H1 (cell line): ENCODE measurements at regions not wholly inside any gene's neighbourhood (a gene's known extent, or its start where the extent isn't known, plus 50 kb on each side); places are given as distances from the start of the nearest gene placed in this dataset.

ENCODE experiments used
- CTCF ChIA-PET: fragments of 300-600 bp; sonication (Branson Sonifier 250); formaldehyde crosslinking; loops from one replicate; lab custom pipeline; 2021; ENCODE audit not compliant: partially characterized antibody; lab: Charles Lee
- POLR2A ChIA-PET: fragments of 300-600 bp; sonication (Branson Sonifier 250); formaldehyde crosslinking; loops from one replicate; lab custom pipeline; 2021; ENCODE audit warnings: inconsistent platforms; ENCODE audit not compliant: partially characterized antibody; lab: Charles Lee
- DNase-seq, 2 experiments: peaks; one replicate each; pipeline versions ENCODE4 v3.0.0 to v3.0.0-alpha.2; 2010 to 2022; ENCODE audit warnings: low spot score in 2 of 2, low read depth in 1 of 2, mixed read lengths in 1 of 2
- FAIRE-seq: peaks from 2 replicates; lab custom pipeline; 2011; peaks lifted over from hg19 to GRCh38; lab: Jason Lieb, UNC
- H2AFZ ChIP-seq: 2 replicates; pipeline ENCODE4 v1.8.1; 2012; ENCODE audit warnings: low read length, inconsistent platforms
- H2AK5ac ChIP-seq: 2 replicates; pipeline ENCODE4 v1.6.1; 2013; ENCODE audit warnings: low read depth, low read length
- H2BK120ac ChIP-seq: replicated peaks from 2 replicates; pipeline ENCODE3; 2013; ENCODE audit warnings: low read depth, low read length, inconsistent platforms
- H2BK12ac ChIP-seq: 2 replicates; pipeline ENCODE4 v1.6.1; 2013; ENCODE audit warnings: low read depth, low read length
- H2BK15ac ChIP-seq: 2 replicates; pipeline ENCODE4 v1.6.1; 2013; ENCODE audit warnings: low read length
- H2BK20ac ChIP-seq: 2 replicates; pipeline ENCODE4 v1.6.1; 2013; ENCODE audit warnings: low read length
- H2BK5ac ChIP-seq: 2 replicates; pipeline ENCODE4 v1.6.1; 2013; ENCODE audit warnings: low read depth, low read length
- H3K14ac ChIP-seq: 2 replicates; pipeline ENCODE4 v1.6.1; 2013; ENCODE audit warnings: inconsistent platforms; ENCODE audit not compliant: insufficient read length
- H3K18ac ChIP-seq: 2 replicates; pipeline ENCODE4 v1.6.1; 2013; ENCODE audit warnings: low read length; ENCODE audit errors: extremely low read depth
- H3K23ac ChIP-seq: 2 replicates; pipeline ENCODE4 v1.6.1; 2013; ENCODE audit warnings: inconsistent platforms; ENCODE audit not compliant: insufficient read length
- H3K23me2 ChIP-seq: 2 replicates; pipeline ENCODE4 v1.6.1; 2013; ENCODE audit warnings: low read depth, low read length
- H3K27ac ChIP-seq: 2 replicates; pipeline ENCODE4 v1.6.1; 2011; ENCODE audit warnings: low read depth, low read length, inconsistent platforms
- H3K27me3 ChIP-seq, 4 experiments: replicated peaks in 1 of 4; 1 replicate in 1 of 4; 2 replicates in 3 of 4; pipeline versions ENCODE4 v1.6.1 to v1.8.1; 2011 to 2013; ENCODE audit warnings: low read length in 3 of 4, mild to moderate bottlenecking in 3 of 4, inconsistent platforms in 2 of 4, mixed read lengths in 2 of 4, moderate library complexity in 1 of 4; ENCODE audit not compliant: control insufficient read depth in 3 of 4, insufficient read depth in 3 of 4; ENCODE audit errors: extremely low read depth in 1 of 4
- H3K36me3 ChIP-seq, 4 experiments: 2 replicates each; pipeline versions ENCODE4 v1.6.1 to v1.8.1; 2011 to 2013; ENCODE audit warnings: mild to moderate bottlenecking in 4 of 4, low read length in 3 of 4, moderate library complexity in 2 of 4, control low read depth in 1 of 4, inconsistent platforms in 1 of 4; ENCODE audit not compliant: insufficient read depth in 4 of 4, control insufficient read depth in 2 of 4
- H3K4ac ChIP-seq: replicated peaks from 2 replicates; pipeline ENCODE3; 2013; ENCODE audit warnings: low read length, low read depth, mixed read lengths, inconsistent platforms; ENCODE audit not compliant: insufficient read length
- H3K4me1 ChIP-seq, 4 experiments: replicated peaks in 1 of 4; 1 replicate in 1 of 4; 2 replicates in 3 of 4; pipeline versions ENCODE4 v1.6.1 to v1.8.1; 2011 to 2013; ENCODE audit warnings: low read length in 3 of 4, inconsistent platforms in 2 of 4, mixed read lengths in 1 of 4; ENCODE audit not compliant: insufficient read depth in 4 of 4, control insufficient read depth in 3 of 4
- H3K4me2 ChIP-seq, 2 experiments: 2 replicates each; pipeline versions ENCODE4 v1.6.1 to v1.8.1; 2011 to 2013; ENCODE audit warnings: low read depth in 2 of 2, low read length in 2 of 2, control low read depth in 1 of 2, inconsistent platforms in 1 of 2, mild to moderate bottlenecking in 1 of 2; ENCODE audit not compliant: insufficient read depth in 1 of 2
- H3K4me3 ChIP-seq, 4 experiments: fragments of 200-600, 300-600 bp in 1 of 4; sonication (generic), shearing (Covaris generic), sonication (Bioruptor Twin) in 1 of 4; 2 replicates each; pipeline versions ENCODE4 v1.5.1 to v1.8.1; 2011 to 2016; ENCODE audit warnings: low read length in 4 of 4, low read depth in 3 of 4, control low read depth in 2 of 4, inconsistent platforms in 2 of 4, mild to moderate bottlenecking in 2 of 4, mixed read lengths in 1 of 4, moderate library complexity in 1 of 4; ENCODE audit not compliant: insufficient read depth in 2 of 4; ENCODE audit errors: extremely low read depth in 1 of 4
- H3K56ac ChIP-seq: replicated peaks from 2 replicates; pipeline ENCODE3; 2013; ENCODE audit warnings: low read depth, mild to moderate bottlenecking, mixed read lengths, low read length, inconsistent platforms; ENCODE audit not compliant: insufficient read length
- H3K79me1 ChIP-seq: 2 replicates; pipeline ENCODE4 v1.6.1; 2013; ENCODE audit warnings: low read depth, low read length, control low read depth
- H3K79me2 ChIP-seq, 2 experiments: 2 replicates each; pipeline versions ENCODE4 v1.6.1 to v1.8.1; 2012 to 2013; ENCODE audit warnings: low read length in 2 of 2, mild to moderate bottlenecking in 2 of 2, inconsistent platforms in 1 of 2; ENCODE audit not compliant: insufficient read depth in 2 of 2, control insufficient read depth in 1 of 2
- H3K9ac ChIP-seq, 4 experiments: replicated peaks in 1 of 4; 1 replicate in 1 of 4; 2 replicates in 3 of 4; pipeline versions ENCODE4 v1.6.1 to v1.8.1; 2011 to 2013; ENCODE audit warnings: low read depth in 3 of 4, low read length in 3 of 4, control low read depth in 2 of 4, mild to moderate bottlenecking in 2 of 4, moderate library complexity in 2 of 4, inconsistent platforms in 1 of 4; ENCODE audit errors: extremely low read depth in 1 of 4
- H3K9me3 ChIP-seq, 2 experiments: 2 replicates each; pipeline versions ENCODE4 v1.6.1 to v1.8.1; 2012 to 2013; ENCODE audit warnings: mild to moderate bottlenecking in 2 of 2, moderate library complexity in 2 of 2, control low read depth in 1 of 2, inconsistent platforms in 1 of 2, low read depth in 1 of 2, low read length in 1 of 2, mixed read lengths in 1 of 2; ENCODE audit not compliant: insufficient read depth in 2 of 2
- H4K20me1 ChIP-seq, 2 experiments: replicated peaks in 1 of 2; 2 replicates each; pipeline versions ENCODE3 to v1.8.1; 2011 to 2013; ENCODE audit warnings: inconsistent platforms in 2 of 2, low read length in 2 of 2, mild to moderate bottlenecking in 1 of 2; ENCODE audit not compliant: insufficient read depth in 2 of 2, control insufficient read depth in 1 of 2
- H4K5ac ChIP-seq: 2 replicates; pipeline ENCODE4 v1.6.1; 2013; ENCODE audit warnings: low read length, low read depth, mixed read lengths, inconsistent platforms; ENCODE audit not compliant: insufficient read length
- H4K8ac ChIP-seq: 2 replicates; pipeline ENCODE4 v1.8.0; 2013; ENCODE audit warnings: mild to moderate bottlenecking, moderate library complexity, low read length, inconsistent platforms; ENCODE audit not compliant: insufficient read depth; ENCODE audit errors: extremely low read depth
- H4K91ac ChIP-seq: replicated peaks from 2 replicates; pipeline ENCODE3; 2013; ENCODE audit warnings: low read length, mixed read lengths, inconsistent platforms; ENCODE audit not compliant: insufficient read length
- BRCA1 ChIP-seq: IDR thresholded peaks from 2 replicates; pipeline ENCODE4 v1.6.1; 2012; ENCODE audit warnings: low read depth, low read length, improper control_type of control experiment
- CTCF ChIP-seq, 3 experiments: IDR thresholded peaks; 1 replicate in 2 of 3; 2 replicates in 1 of 3; pipeline versions ENCODE4 v1.5.1 to v1.6.1; 2011; ENCODE audit warnings: low read length in 3 of 3, mild to moderate bottlenecking in 3 of 3, inconsistent platforms in 2 of 3, low read depth in 1 of 3, moderate library complexity in 1 of 3; ENCODE audit not compliant: insufficient read depth in 1 of 3; ENCODE audit errors: control extremely low read depth in 1 of 3
- EGR1 ChIP-seq: IDR thresholded peaks from 2 replicates; pipeline ENCODE4 v1.6.1; 2011; ENCODE audit warnings: low read depth, low read length, borderline replicate concordance
- KDM4A ChIP-seq: IDR thresholded peaks from one replicate; pipeline ENCODE4 v1.7.1; 2012; ENCODE audit warnings: low read depth, mild to moderate bottlenecking, moderate library complexity, low read length, inconsistent platforms; ENCODE audit not compliant: severe bottlenecking
- MAX ChIP-seq: IDR thresholded peaks from 2 replicates; pipeline ENCODE4 v1.6.1; 2012; ENCODE audit warnings: inconsistent platforms
- PHF8 ChIP-seq: fragments of 200-600 bp; sonication (generic); conservative IDR thresholded peaks from 2 replicates; pipeline ENCODE4 v1.7.1; 2012; ENCODE audit warnings: low read depth, mild to moderate bottlenecking, inconsistent platforms, low read length, moderate library complexity
- RNF2 ChIP-seq: fragments of 200-900, 300-1000 bp; sonication (generic); IDR thresholded peaks from 2 replicates; pipeline ENCODE4 v1.7.1; 2016; ENCODE audit warnings: borderline replicate concordance, low read depth, mild to moderate bottlenecking, antibody characterized with exemption, low read length; ENCODE audit not compliant: poor library complexity, severe bottlenecking; ENCODE audit errors: missing control alignments
- RXRA ChIP-seq: IDR thresholded peaks from 2 replicates; pipeline ENCODE4 v1.6.1; 2011; ENCODE audit warnings: low read depth, mild to moderate bottlenecking, low read length, moderate library complexity; ENCODE audit not compliant: insufficient read depth
- SIRT6 ChIP-seq: IDR thresholded peaks from one replicate; pipeline ENCODE4 v1.7.1; 2012; ENCODE audit warnings: low read length, inconsistent platforms
- TEAD4 ChIP-seq: IDR thresholded peaks from 2 replicates; pipeline ENCODE4 v1.6.1; 2012; ENCODE audit warnings: low read depth, low read length, inconsistent platforms, mixed read lengths
- YY1 ChIP-seq: IDR thresholded peaks from 2 replicates; pipeline ENCODE4 v1.6.1; 2011; ENCODE audit warnings: low read depth, mild to moderate bottlenecking, low read length
- WGBS, 2 experiments: shearing (Covaris generic) in 1 of 2; methylation state at CpG; one replicate each; pipeline versions ENCODE4 v1.1.6 to v1.1.7; 2013 to 2015; ENCODE audit warnings: low lambda C conversion rate in 2 of 2, mixed read lengths in 2 of 2, inconsistent platforms in 1 of 2, low coverage in 1 of 2, missing lambda C conversion rate in 1 of 2; ENCODE audit not compliant: insufficient replicate concordance in 2 of 2, insufficient coverage in 1 of 2, insufficient read length in 1 of 2; ENCODE audit errors: extremely low coverage in 1 of 2, missing lambda C conversion rate in 1 of 2; 5-methylcytosine and 5-hydroxymethylcytosine counted together

GRCh38 chr12:59118356-59118755 lies 198.1 kb upstream of the LRIG3 start:
- Histone ChIP-seq H3K23ac (no peak overlapping the region), H3K9me3 (no peaks in the 10 kb centered on the region), H3K18ac (no peak overlapping the region), H4K91ac (no peak overlapping the region), H3K56ac (no peak overlapping the region), H2AFZ (no peak overlapping the region), H3K27me3 (no peaks in the 10 kb centered on the region), H2BK5ac (no peak overlapping the region), H3K4me3 (no peak overlapping the region), H2BK120ac (no peak overlapping the region), H3K4me2 (no peak overlapping the region), H4K5ac (no peak overlapping the region), H4K8ac (no peak overlapping the region), H3K4me1 (peaks cover 0 to 5% (median 2%) of the 10 kb centered on the region in 4 experiments; a peak in 1 of 7 replicates), H2BK15ac (no peak overlapping the region), H3K4ac (no peak overlapping the region), H2BK12ac (no peak overlapping the region), H2BK20ac (no peak overlapping the region), H3K23me2 (no peaks in the 10 kb centered on the region), H3K79me2 (no peaks in the 10 kb centered on the region)
- WGBS, 2 experiments = 91% methylated on average over 3 of the region's 3 CpGs; no CpG with 5 or more reads in 1 of the 2 experiments
- ChIA-PET CTCF (interaction anchor here (0.7 to 3.1 kb wide), 2 partner anchors 79 to 579 kb away, joined by 3 to 11 read pairs; no protein-coding TSS in a partner anchor), POLR2A (no interaction called here)
- no peak for DNase-seq
- TF ChIP-seq PHF8 (no peak), RXRA (no peak), BRCA1 (no peak), MAX (no peak), EGR1 (no peak), SIRT6 (no peak), KDM4A (no peak), TEAD4 (no peak), RNF2 (no peak), YY1 (no peak), CTCF (IDR thresholded peaks at IDR 0.05; ENCODE audit: control extremely low read depth in 1 of 3, insufficient read depth in 1 of 3, low read depth in 1 of 3, low read length in 3 of 3) (no peak)
- TF ChIP-seq, all 59 proteins: peak for 0
- Histone ChIP-seq H3K14ac (no peak overlapping the region), H4K20me1 (no peaks in the 10 kb centered on the region), H3K27ac (no peak overlapping the region), H3K9ac (no peak overlapping the region), H2AK5ac (no peak overlapping the region), H3K79me1 (no peaks in the 10 kb centered on the region), H3K36me3 (no peaks in the 10 kb centered on the region)
- no peak for FAIRE-seq
